Dermis microvascular lymphatic vessel endothelial cell (primary cell): ENCODE measurements at regions not wholly inside any gene's neighbourhood (a gene's known extent, or its start where the extent isn't known, plus 50 kb on each side); places are given as distances from the start of the nearest gene placed in this dataset.

Source experiments
- DNase-seq, 2 donors: peaks; one replicate each; pipeline versions ENCODE4 v3.0.0 to v3.0.0-alpha.2; 2010; ENCODE audit warnings: low read depth in 2 of 2

GRCh38 chr14:101706509-101707067 is 54.9 kb upstream of the PPP2R5C start:
- DNase-seq, result no peak

GRCh38 chr14:101707068-101707842 is 54.3 kb upstream of the PPP2R5C start:
- peak; percentile 66 to 75 for DNase-seq

- DNase-seq, result no peak
Measured at GRCh38 chr14:101707863-101708620, 53.5 kb upstream of the PPP2R5C start.

- DNase-seq, result no peak
Measured at GRCh38 chr14:101708853-101709532, 52.5 kb upstream of the PPP2R5C start.

GRCh38 chr14:101709533-101709881 is 52.0 kb upstream of the PPP2R5C start:
- no peak for DNase-seq

- DNase-seq, result no peak
Measured at GRCh38 chr14:101709962-101710931, 51.3 kb upstream of the PPP2R5C start.

- no peak for DNase-seq
Measured at GRCh38 chr14:101711041-101711856, 50.3 kb upstream of the PPP2R5C start.
